Ascending aorta (tissue), 2 donors: ENCODE measurements at regions not wholly inside any gene's neighbourhood (a gene's known extent, or its start where the extent isn't known, plus 50 kb on each side); places are given as distances from the start of the nearest gene placed in this dataset.

ENCODE experiments used
- DNase-seq, 2 donors: peaks; one replicate each; pipeline ENCODE4 v3.0.0-alpha.2; 2019; ENCODE audit warnings: low spot score in 2 of 2
- H3K27ac ChIP-seq, 2 donors: fragments of 200-600 bp; sonication (generic); one replicate each; pipeline ENCODE4 v1.5.1; 2016 to 2017; ENCODE audit warnings: mild to moderate bottlenecking in 1 of 2
- H3K27me3 ChIP-seq: fragments of 200-600 bp; sonication (generic); one replicate; pipeline ENCODE4 v1.5.1; 2017
- H3K36me3 ChIP-seq, 2 donors: fragments of 200-600 bp; sonication (generic); one replicate each; pipeline ENCODE4 v1.5.1; 2016
- H3K4me1 ChIP-seq, 2 donors: fragments of 200-600 bp; sonication (generic); one replicate each; pipeline ENCODE4 v1.5.1; 2016 to 2017; ENCODE audit warnings: mild to moderate bottlenecking in 1 of 2
- H3K4me3 ChIP-seq, 2 donors: fragments of 200-600 bp; sonication (generic); one replicate each; pipeline ENCODE4 v1.5.1; 2016 to 2017; ENCODE audit warnings: mild to moderate bottlenecking in 1 of 2
- H3K9me3 ChIP-seq, 2 donors: fragments of 200-600 bp; sonication (generic); one replicate each; pipeline ENCODE4 v1.5.1; 2016
- intact Hi-C: fragments of 100-400 bp; cut with DNase I; formaldehyde crosslinking; loops from one replicate; pipeline ENCODE4 v1.15.1; 2023
- TF ChIP-seq, protein P1 (sequence below), 3 experiments: fragments of 200-600 bp in 2 of 3; fragments of 450-650 bp in 1 of 3; sonication (generic) in 2 of 3; IDR thresholded peaks; one replicate each; pipeline ENCODE4 v1.5.1; 2016 to 2019; ENCODE audit warnings: antibody characterized with exemption in 3 of 3, mild to moderate bottlenecking in 1 of 3, moderate library complexity in 1 of 3

DNA sequence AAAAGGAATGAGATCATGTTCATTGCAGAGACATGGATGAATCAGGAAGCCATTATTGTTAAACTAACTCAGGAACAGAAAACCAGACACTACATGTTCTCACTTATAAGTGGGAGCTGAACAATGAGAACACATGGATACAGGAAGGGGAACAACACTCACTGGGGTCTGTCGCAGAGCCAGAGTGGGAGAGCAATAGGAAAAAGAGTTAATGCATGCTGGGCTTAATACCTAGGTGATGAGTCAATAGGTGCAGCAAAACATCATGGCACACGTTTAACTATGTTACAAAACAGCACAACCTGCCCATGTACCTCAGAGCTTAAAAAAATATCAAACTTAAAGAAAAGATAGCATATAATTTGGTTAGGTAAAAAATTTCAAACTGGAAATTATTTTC, 281.4 kb downstream of the PABPC4L start:
- no peaks in the 10 kb centered on the region for H3K4me1 ChIP-seq
- TF ChIP-seq, protein P1, sequence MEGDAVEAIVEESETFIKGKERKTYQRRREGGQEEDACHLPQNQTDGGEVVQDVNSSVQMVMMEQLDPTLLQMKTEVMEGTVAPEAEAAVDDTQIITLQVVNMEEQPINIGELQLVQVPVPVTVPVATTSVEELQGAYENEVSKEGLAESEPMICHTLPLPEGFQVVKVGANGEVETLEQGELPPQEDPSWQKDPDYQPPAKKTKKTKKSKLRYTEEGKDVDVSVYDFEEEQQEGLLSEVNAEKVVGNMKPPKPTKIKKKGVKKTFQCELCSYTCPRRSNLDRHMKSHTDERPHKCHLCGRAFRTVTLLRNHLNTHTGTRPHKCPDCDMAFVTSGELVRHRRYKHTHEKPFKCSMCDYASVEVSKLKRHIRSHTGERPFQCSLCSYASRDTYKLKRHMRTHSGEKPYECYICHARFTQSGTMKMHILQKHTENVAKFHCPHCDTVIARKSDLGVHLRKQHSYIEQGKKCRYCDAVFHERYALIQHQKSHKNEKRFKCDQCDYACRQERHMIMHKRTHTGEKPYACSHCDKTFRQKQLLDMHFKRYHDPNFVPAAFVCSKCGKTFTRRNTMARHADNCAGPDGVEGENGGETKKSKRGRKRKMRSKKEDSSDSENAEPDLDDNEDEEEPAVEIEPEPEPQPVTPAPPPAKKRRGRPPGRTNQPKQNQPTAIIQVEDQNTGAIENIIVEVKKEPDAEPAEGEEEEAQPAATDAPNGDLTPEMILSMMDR (IDR thresholded peaks at IDR 0.05), result no peak
- H3K4me3 ChIP-seq, result no peak overlapping the region
- no peaks in the 10 kb centered on the region for H3K27me3 ChIP-seq
- H3K9me3 ChIP-seq, result no peaks in the 10 kb centered on the region
- no peaks in the 10 kb centered on the region for H3K36me3 ChIP-seq
- intact Hi-C loops, result no loop called here
- no peak for DNase-seq
- no peak overlapping the region for H3K27ac ChIP-seq

DNA sequence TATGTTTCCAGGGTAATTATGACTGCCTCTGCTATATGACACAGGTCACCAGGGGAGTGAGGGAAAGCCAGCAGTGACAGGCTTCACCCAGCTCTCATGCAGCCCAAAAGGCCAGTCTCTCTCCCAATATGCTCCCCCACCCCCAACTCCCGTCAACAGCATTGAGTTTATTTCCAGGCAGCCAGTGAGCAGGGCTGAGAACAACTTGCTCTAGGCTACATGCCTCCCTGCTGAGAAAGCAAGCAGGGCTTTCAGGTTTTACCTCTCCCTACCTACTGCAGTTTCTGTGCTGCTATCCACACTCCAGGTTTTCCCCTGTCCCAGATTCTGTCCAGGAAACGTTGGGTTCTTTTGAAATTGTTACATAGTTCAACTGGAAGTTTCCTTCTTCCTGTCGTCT, 291.4 kb downstream of the PABPC4L start:
- Histone ChIP-seq H3K9me3 (peaks cover 0 to 12% of the 10 kb centered on the region in 2 donors), H3K27me3 (no peaks in the 10 kb centered on the region), H3K36me3 (no peaks in the 10 kb centered on the region), H3K27ac (no peak overlapping the region), H3K4me1 (no peaks in the 10 kb centered on the region), H3K4me3 (no peak overlapping the region)
- no peak for DNase-seq
- intact Hi-C loops, result no loop called here
- TF ChIP-seq, protein P1 (IDR thresholded peaks at IDR 0.05), result no peak

GRCh38 chr4:133903029-133903428, 298.6 kb downstream of the PABPC4L start:
- Histone ChIP-seq H3K4me3 (no peak overlapping the region), H3K9me3 (no peaks in the 10 kb centered on the region), H3K27ac (no peak overlapping the region), H3K36me3 (no peaks in the 10 kb centered on the region), H3K4me1 (no peaks in the 10 kb centered on the region), H3K27me3 (no peaks in the 10 kb centered on the region)
- no peak for DNase-seq
- TF ChIP-seq, protein P1 (IDR thresholded peaks at IDR 0.05), result no peak
- intact Hi-C loops, result no loop called here

- Histone ChIP-seq H3K9me3 (no peaks in the 10 kb centered on the region), H3K4me1 (no peaks in the 10 kb centered on the region), H3K27ac (no peak overlapping the region), H3K4me3 (no peak overlapping the region), H3K27me3 (no peaks in the 10 kb centered on the region), H3K36me3 (no peaks in the 10 kb centered on the region)
- intact Hi-C loops, result no loop called here
- TF ChIP-seq, protein P1 (IDR thresholded peaks at IDR 0.05), result no peak
- no peak for DNase-seq
Observed at GRCh38 chr4:133891011-133891410, 310.6 kb downstream of the PABPC4L start.

GRCh38 chr4:133887723-133888122, 313.9 kb downstream of the PABPC4L start:
- no peak for DNase-seq

More at GRCh38 chr4:133887723-133888122, 313.9 kb downstream of the PABPC4L start:
- H3K27me3 ChIP-seq, result no peaks in the 10 kb centered on the region
- H3K27ac ChIP-seq, result no peak overlapping the region
- no peak overlapping the region for H3K4me3 ChIP-seq
- intact Hi-C loops, result no loop called here
- no peaks in the 10 kb centered on the region for H3K36me3 ChIP-seq
- TF ChIP-seq, protein P1 (IDR thresholded peaks at IDR 0.05), result no peak
- no peaks in the 10 kb centered on the region for H3K4me1 ChIP-seq
- no peaks in the 10 kb centered on the region for H3K9me3 ChIP-seq
